Myocyte (in vitro differentiated cells): ENCODE measurements at regions not wholly inside any gene's neighbourhood (a gene's known extent, or its start where the extent isn't known, plus 50 kb on each side); places are given as distances from the start of the nearest gene placed in this dataset.
A peak's percentile ranks its signal among the peaks of the same experiment; 100 is the strongest.
"Not testable (repeated sequence)": the region's sequence is repeated elsewhere in the genome, so short reads cannot be mapped to it uniquely, and the experiment has no call there.

Experiments used
- DNase-seq: peaks from one replicate; pipeline ENCODE4 v3.0.0-alpha.2; 2012; ENCODE audit warnings: low read depth

DNA sequence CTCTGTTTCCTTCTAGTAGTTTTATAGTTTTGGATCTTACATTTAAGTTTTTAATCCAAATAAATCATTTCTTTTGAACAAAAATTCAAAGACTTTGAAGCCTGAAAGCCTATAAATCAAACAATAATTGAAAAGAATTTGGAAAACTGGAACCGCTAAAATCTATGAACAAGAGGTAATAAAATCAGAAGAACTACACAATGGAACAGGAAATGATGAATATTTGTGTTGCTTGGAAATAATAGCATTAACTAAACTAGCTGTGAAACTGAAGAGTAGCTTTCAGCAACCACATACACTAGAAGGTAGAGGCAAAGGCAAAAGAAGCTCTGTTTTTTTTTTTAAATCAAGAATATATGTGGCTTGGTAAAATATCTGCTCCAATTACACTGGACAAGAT is 147.9 kb upstream of the ABI3BP start:
- no peak for DNase-seq

DNA sequence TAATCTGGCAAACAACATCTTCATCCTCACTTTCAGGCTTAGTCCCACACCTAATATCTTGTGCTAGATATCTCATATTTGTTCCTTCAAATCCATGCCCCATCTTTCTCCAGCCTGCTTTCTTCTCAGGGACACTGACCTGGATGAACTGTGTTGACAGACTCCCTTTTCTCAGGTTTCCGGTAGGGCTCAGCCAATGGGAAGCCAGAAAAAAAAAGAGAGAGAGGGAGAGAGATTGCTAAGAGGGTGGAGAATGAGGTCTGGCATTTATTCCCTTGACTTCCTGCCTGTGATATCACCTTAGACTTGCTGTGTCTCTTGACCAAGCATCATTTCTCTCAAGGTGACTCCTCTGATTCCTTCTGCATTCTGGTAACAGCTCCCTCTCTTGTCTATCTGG is 145.6 kb upstream of the ABI3BP start:
- no peak for DNase-seq

DNA sequence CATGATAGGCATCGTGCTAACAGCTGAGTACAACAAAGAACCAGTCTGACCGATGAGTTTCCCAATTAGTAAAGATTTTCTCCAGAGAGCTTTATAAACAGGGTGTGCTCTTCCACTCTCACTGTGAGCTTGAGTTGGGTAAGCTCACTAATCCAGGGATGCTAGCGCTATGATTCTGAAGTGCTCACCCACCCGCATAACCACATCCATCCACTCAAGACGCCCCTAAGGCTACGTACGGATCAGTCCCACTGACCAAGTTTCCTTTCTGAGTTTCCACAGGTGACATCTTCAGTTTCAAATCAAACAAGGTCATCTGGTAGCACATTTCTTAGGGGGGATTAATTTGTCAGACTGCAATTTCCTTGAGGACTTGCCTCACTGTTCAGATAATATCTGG is 141.1 kb upstream of the ABI3BP start:
- DNase-seq, result no peak

DNA sequence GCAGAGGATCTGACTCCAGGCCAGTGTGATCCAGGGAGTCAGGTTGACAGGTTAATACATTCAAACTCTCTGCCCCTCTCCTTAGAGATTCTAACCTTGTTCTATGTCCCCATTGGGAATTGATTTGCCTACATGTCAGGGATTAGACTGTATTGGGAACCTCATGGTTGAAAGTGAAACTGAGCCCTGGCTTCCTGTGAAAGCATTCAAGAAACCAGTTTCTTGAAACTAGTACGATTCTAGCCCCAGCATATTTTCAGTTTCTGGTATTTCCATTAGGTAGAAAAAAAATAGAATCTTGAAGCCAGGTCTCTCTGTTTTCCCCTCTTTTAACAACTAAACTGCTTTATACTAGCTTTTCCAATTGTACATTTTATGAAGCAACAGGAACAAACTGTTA is 140.4 kb upstream of the ABI3BP start:
- DNase-seq, result no peak

DNA sequence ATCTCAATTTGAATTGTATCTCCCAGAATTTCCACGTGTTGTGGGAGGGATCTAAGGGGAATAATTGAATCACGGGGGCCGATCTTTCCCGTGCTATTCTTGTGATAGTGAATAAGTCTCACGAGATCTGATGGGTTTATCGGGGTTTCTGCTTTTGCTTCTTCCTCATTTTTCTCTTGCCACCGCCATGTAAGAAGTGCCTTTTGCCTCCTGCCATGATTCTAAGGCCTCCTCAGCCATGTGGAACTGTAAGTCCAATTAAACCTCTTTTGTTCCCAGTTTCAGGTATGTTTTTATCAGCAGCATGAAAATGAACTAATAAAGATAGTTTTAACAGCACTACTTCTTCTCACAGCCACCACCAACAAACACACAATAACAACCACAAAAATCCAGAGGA is 140.0 kb upstream of the ABI3BP start:
- DNase-seq, result not testable (repeated sequence)

DNA sequence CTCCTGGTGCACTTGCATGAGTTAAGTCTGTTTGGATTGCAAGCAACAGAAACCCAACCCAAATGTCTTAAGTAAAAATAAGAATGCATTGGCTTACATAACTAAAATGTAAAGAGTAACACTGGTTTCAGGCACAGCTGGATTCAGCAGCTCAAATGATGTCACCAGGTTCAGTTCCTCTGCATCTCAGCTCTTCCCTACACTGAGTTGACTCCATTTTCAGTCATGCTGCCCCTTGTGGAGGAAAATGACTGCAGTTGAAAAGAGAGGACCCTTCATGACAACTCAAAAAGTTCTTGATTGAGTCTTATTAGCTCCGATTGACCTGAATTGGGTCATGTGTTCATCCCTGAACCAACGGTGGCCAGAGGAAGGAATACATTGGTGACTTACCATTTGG is 138.5 kb upstream of the ABI3BP start:
- DNase-seq, result no peak

DNA sequence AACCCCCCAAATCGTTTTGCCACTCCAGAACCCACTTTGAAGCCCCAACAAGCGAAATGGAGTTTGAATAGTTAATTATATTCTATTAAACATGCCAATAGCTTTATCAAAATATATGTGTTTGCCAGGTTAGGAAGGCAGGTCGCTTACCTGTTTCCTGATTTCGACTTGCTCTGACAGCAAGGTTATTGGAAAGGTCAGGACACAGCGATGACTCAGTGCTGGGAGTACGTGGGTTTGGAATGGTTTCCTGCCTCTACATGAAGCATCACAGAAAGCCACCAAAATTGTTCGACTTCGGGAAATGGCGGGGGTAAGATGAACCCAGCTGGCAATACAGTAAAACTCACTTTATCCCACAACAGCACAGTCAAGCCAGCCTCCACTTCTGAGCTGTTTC is 135.6 kb upstream of the ABI3BP start:
- DNase-seq, result no peak

DNA sequence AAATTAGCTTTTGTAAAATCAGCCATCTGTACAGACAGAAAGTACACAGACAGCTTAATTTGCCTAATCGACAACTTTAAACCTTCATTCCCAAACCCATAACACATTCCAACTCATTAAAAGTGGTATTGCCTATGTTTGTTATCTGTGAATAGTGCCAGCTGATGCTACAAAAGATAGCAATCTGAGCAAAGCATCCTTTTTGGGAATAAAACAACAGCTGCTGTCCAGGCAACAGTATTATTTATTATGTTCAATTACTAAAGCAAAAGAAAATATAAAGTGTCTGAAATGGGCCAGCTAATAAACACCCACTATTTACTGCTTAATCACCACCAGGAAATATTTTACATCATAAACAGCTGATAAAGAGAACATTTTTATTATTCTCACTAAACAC is 134.8 kb upstream of the ABI3BP start:
- DNase-seq, result no peak

DNA sequence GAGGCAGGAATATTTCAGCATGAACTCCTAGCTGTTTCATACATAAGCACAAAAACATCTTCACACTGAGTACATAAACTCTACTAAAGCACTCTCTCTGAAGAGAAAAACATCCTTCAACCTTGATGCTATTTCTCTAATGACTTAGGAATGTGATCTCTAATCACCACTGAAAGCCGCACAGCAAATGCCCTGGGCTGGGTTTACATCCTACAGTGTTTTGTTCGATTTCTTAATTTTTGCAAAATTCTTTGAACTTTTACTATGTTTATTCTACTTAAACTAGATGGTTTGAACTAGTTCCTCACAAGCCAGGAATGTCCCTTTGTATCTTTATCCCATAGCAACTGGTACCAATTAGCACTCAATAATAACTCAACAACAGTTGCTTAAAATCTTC is 130.9 kb upstream of the ABI3BP start:
- DNase-seq, result no peak

DNA sequence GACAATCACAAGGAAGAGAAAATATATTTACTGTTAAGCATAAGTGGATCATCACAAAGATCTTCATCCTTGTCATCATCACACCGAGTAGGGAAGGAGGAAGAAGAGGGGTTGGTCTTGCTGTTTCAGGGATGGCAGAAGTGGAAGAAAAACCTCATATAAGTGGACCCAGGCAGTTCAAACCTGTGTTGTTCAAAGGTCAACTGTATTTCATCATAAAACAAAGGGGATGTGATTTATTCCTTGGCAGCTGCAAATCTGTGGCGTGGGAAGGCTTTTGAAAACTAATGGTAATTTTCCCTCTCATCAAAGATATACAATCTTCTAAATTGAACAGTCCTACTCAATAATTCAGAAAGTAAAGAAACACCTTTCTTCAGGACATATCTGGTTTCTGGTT is 129.9 kb upstream of the ABI3BP start:
- peak; percentile 59 for DNase-seq

DNA sequence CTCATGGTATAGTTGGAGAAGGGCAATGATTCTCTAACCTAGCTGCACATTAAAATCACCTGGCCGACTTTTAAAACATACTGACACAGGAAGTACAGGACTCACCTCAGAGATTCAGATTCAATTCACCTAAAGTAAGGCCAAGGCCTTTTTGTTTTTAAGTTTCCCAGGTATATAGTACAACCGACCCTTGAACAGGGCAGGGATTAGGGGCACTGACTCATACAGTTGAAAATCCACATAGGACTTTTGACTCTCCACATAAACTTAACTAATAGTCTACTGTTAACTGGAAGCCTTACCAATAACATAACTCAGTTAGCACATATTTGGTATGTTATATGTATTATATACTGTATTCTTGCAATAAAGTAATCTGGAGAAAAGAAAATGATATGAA is 129.5 kb upstream of the ABI3BP start:
- DNase-seq, result no peak

DNA sequence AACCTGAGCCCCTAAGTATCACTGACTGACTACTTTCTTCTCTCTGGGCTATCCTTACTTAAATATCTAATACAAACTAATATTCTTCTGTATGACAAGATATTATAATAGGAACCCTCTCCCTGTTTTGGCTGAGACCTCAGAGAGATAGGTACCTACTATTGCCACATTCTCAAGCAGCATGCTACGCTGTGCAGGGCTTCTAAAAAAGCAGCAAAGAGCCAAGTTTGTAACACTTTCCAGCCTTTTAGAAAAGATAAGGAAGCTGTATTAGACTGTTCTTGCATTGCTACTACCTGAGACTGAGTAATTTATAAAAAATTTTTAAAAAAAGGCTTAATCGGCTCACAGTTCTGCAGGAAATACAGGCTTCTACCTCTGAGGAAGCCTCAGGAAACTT is 126.8 kb upstream of the ABI3BP start:
- no peak for DNase-seq

DNA sequence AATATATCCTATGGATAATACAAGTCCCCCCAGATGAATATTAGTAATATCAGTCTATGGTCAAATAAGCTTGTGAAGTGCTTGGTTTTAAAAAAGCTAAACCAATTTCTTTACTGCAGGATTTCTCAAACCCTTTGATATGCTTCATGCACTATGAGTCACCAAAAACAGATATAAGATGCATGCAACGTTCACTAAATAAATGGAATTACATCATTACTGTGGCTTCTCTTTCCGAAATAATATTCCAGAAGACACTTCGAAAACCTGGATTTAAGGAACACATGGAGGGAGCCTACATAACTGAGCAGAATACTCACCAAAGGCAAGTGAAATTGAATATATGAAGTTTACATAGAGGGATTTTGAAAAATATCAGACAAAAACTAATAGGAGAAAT is 126.3 kb upstream of the ABI3BP start:
- peak; percentile 47 for DNase-seq

DNA sequence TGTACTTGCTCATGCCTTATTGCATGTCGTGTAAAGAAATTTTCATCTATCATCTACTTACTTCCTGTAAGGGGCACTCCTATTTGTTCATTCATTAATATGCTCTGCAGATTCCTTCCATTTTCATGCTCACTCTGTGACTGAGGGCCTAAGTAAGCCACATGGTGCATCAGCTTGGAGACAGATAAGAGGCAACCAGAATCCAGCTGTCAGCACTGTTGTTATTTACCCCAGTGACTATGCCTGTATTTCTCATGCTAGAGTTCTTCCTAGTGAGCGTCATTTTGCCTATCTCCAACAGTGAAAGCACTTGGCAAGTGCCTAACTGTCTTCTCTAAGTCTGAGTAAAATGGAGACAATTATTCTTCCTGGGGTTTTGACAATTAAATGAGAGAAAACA is 124.8 kb upstream of the ABI3BP start:
- DNase-seq, result peak; percentile 62

DNA sequence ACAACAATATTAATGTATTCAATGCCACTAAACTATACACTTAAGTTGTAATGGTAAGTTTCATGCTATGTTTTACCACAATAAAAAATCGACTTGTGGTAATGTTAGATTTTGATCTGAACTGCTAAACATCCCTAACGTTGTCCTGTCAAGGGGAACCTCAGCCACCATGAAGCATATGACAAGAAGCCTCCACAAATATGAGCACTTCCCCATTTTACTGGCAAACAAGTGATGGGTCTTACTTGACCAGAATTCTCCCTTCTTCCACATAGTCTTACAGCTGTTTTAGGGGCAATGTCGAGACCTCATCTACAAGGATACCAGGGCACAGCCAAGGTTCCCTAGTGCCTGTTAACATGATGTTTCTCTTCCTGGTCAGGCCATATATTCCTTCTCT is 124.2 kb upstream of the ABI3BP start:
- no peak for DNase-seq

DNA sequence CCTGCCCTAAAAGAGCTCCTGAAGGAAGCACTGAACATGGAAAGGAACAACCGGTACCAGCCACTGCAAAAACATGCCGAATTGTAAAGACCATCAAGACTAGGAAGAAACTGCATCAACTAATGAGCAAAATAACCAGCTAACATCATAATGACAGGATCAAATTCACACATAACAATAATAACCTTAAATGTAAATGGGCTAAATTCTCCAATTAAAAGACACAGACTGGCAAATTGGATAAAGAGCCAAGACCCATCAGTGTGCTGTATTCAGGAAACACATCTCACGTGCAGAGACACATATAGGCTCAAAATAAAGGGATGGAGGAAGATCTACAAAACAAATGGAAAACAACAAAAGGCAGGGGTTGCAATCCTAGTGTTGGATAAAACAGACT is 117.1 kb upstream of the ABI3BP start:
- not testable (repeated sequence) for DNase-seq

DNA sequence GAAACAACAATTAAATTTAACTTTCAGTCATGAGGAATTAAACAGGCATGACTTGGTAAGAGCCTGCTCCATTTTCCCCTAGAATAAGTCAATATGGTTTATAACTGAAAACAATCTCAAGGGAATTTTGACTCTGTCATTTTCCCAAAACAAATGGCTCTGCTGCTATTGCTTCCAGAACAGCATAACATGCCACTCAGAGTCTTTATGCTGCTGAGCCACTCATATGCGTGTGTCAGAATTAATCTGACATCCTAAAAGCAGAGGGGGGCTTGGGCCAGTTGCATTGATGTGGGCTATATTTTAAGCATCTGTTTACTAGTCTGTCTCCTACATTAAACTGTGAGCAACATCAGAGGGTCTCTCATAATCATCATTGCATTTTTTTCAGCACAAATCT is 111.1 kb upstream of the ABI3BP start:
- no peak for DNase-seq

DNA sequence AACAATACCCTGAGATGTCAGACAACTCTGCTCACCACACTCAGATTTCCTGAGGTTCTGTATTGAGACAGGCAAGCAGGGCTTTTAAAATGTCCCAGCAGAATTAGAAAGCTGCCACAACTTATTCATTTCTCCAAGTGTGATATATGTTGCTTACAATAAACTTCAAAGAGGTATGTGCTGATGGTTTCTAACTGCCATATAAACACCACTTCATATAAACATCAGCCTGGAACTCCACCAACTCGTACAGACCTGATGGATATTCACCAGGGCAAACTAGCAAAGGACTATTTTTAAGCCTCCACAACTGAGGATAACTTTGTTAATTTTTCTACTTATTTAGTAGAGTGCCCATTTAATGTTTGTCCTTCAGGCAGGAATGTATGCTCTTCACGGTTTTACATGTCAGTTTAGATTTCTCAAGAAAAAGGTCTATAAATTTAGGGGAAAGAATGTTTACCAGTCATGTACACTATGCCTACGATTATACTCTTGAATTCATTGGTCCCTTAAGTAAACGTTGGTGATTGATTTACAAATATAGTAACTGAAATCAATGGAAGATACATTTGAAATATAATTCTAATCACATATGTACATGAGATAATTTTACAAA is 109.6 kb upstream of the ABI3BP start:
- DNase-seq, result no peak

DNA sequence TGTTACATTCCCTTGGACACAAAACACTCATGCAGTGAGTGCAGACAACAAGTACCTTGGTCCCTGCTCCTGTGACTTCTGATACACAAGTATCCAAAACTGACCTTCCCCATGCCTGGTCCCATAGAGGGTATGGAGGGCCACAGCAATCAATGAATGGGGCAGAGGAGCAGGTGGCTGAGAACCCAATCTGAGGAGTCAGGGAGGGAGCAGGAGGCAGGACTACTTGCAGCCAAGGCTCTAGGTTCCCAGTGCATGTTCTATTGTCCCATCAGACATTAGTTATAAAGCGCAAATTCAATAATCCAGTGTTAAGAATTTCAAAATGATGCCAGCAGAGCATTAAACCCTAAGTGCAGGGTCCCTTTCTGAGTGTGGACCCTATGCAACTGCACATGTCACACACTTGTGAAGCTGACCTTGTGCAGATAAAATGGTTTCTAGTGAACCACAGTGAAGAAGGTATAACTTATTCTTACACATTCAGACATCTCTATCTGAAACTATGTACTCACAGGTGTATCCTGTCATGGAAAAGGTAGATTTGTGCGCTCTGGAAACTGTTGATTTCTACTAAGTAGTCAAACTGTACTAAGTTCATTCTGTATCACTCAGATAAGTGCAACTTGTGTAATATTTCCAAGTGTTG is 107.3 kb upstream of the ABI3BP start:
- DNase-seq, result no peak

DNA sequence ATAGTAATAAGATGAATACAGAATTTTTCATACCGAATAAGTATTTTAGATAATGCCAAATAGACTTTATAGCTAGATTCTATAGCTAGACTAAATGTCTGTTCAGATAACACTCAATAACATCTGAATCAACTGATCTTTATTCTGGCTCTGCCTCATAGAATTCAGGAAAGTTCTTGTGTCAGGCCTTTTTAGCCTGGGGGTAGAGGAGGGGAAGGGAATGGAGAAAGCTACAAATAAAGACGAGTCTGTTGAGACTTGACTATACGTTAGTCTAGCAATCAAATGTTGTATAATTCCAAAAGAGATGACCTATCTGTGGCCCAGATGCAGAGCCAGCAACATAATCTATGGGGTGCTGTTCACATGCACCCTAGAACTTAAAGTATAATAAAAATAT is 106.6 kb upstream of the ABI3BP start:
- DNase-seq, result no peak

DNA sequence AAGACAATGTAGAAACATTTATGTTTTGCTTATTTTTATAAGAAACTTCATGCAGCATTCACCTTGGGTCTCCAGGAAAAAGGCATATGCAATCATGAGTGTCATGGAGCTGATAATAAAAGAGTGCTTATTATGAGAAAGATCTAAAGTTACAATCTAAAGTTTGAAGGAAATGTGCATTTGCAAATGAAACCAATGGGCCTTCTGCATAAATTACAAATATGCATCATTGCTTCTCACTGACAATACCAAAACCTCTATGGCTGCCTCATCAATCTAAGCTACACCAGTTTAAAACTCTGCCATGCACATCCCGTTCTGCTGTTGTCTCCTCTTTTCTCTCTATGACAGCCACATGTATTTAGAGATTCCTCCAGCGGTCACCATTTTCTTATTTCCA is 103.2 kb upstream of the ABI3BP start:
- no peak for DNase-seq

DNA sequence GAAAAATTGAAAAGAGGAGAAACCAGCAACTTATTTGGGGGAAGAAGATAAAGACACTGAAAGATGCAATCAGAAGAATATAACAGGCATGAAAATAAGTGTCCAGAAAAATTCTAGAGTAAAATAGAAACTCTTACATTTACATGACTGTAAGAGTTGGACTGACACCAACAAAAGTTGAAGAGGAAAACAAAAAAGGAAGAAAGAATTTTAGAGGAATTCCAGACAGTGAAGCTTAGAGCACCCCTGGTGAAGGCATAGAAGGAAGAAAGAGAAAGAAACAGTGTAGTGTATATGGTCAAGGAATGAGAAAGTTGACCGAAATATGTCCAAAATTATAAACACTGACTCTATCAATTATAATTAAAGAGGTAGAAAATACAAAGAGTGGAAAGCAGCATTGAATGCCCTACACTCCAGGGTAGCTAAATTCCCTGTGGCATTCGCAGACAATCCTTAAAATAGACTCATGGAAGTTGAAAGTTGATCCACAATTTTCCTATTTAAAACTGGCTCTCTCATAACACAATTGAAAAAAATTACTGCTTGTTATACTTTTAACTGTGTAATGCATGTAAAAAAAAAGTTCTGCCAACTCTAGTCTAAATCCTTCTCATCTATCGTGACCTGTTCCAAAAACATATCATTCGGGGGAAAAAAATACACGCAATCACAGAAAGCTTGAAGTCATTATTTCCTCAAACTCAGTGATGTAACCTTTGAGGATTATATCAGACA is 102.6 kb upstream of the ABI3BP start:
- peak; percentile 32 for DNase-seq

DNA sequence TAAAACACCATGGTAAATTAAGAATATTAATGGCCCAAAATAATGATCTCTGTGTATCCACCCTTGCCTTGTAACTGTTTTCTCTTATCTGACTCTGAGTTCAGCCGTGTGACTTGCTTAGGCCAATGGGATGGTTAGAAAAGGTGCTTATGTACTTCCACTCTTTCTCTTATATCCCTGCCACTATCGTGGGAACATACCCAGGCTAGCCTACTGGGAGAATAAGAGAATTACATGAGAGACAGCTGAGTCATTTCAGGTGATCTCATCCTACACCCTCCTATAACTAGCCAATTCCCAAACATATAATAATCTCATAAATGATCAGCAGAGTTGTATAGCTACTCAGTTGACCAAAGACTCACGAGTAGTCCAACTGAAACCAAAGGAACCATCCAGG is 98.3 kb upstream of the ABI3BP start:
- DNase-seq, result no peak
